ENCODE measurements at regions not wholly inside any gene's neighbourhood (a gene's known extent, or its start where the extent isn't known, plus 50 kb on each side); places are given as distances from the start of the nearest gene placed in this dataset.

- no peak for TF ChIP-seq CTCF (IDR thresholded peaks at IDR 0.05)
- TF ChIP-seq POLR2A (IDR thresholded peaks at IDR 0.05): no peak
These were observed 1444.8 kb upstream of the CDH8 start for GRCh38 chr16:63481060-63481459.

Data from thyroid gland (tissue), 4 donors.